K562 (cell line): ENCODE measurements at regions not wholly inside any gene's neighbourhood (a gene's known extent, or its start where the extent isn't known, plus 50 kb on each side); places are given as distances from the start of the nearest gene placed in this dataset.

Source experiments
- ATAC-seq: fragments of 200-7000 bp; cut with Tn5 transposase; 3 replicates; pipeline ENCODE4 v1.9.1; 2020; ENCODE audit warnings: moderate library complexity
- BruUV-seq: library from RNA; stranded (reverse); fragments of 400-500 nt; replicated peaks from 2 replicates; lab custom pipeline; 2021; lab: Mats Ljungman, UMichigan
- CTCF ChIA-PET: fragments of 300-600 bp; formaldehyde crosslinking; extraction: SDS; loops from one replicate; lab custom pipeline; 2021; ENCODE audit warnings: low intra/inter-chr PET ratio; lab: Yijun Ruan, JAX
- POLR2A ChIA-PET: fragments of 300-600, 350-650 bp; sonication (Branson Sonifier 250); formaldehyde crosslinking; extraction: SDS; loops from one replicate; lab custom pipeline; 2021; ENCODE audit warnings: antibody characterized with exemption, inconsistent platforms; lab: Yijun Ruan, JAX
- DNase-seq, 4 experiments: peaks; one replicate each; pipeline versions ENCODE4 v3.0.0 to v3.0.0-alpha.2; 2011 to 2018; ENCODE audit warnings: low spot score in 3 of 4, mixed read lengths in 3 of 4; ENCODE audit errors: extremely low read depth in 1 of 4
- FAIRE-seq: peaks from 2 replicates; lab custom pipeline; 2011; peaks lifted over from hg19 to GRCh38; lab: Jason Lieb, UNC
- H2AFZ ChIP-seq: 2 replicates; pipeline ENCODE4 v1.6.0; 2011; ENCODE audit warnings: low read depth, low read length, control low read depth, inconsistent platforms
- H3K27ac ChIP-seq: fragments of 200-600 bp; 3 replicates; pipeline ENCODE4 v1.8.0; 2011; ENCODE audit warnings: low read depth, mild to moderate bottlenecking, control low read depth, inconsistent platforms, low read length, moderate library complexity, mixed read lengths; ENCODE audit errors: extremely low read depth
- H3K27me3 ChIP-seq, 2 experiments: fragments of 300-600 bp in 1 of 2; 2 replicates in 1 of 2; 3 replicates in 1 of 2; pipeline versions ENCODE4 v1.6.0 to v1.8.0; 2011; ENCODE audit warnings: inconsistent platforms in 2 of 2, low read length in 2 of 2, mild to moderate bottlenecking in 1 of 2, mixed read lengths in 1 of 2, moderate library complexity in 1 of 2; ENCODE audit not compliant: control insufficient read depth in 2 of 2, insufficient read depth in 2 of 2
- H3K36me3 ChIP-seq: fragments of 300-600 bp; 3 replicates; pipeline ENCODE4 v1.8.0; 2011; ENCODE audit warnings: mild to moderate bottlenecking, low read length, inconsistent platforms; ENCODE audit not compliant: control insufficient read depth, insufficient read depth
- H3K4me1 ChIP-seq, 2 experiments: fragments of 200-600 bp in 1 of 2; replicated peaks in 1 of 2; 2 replicates in 1 of 2; 3 replicates in 1 of 2; pipeline versions ENCODE4 v1.5.1 to v1.8.0; 2011; ENCODE audit warnings: inconsistent platforms in 2 of 2, low read length in 2 of 2, mild to moderate bottlenecking in 1 of 2, mixed read lengths in 1 of 2, moderate library complexity in 1 of 2; ENCODE audit not compliant: control insufficient read depth in 2 of 2, insufficient read depth in 2 of 2
- H3K4me2 ChIP-seq: 2 replicates; pipeline ENCODE4 v1.6.1; 2011; ENCODE audit warnings: low read length, control low read depth, inconsistent platforms, mixed read lengths; ENCODE audit not compliant: insufficient read depth
- H3K4me3 ChIP-seq: fragments of 200-600 bp; sonication (generic), shearing (Covaris generic); 2 replicates; pipeline ENCODE4 v1.5.1; 2016; ENCODE audit warnings: control low read depth, inconsistent platforms
- H3K79me2 ChIP-seq: fragments of 200-600 bp; 3 replicates; pipeline ENCODE4 v1.8.0; 2011; ENCODE audit warnings: low read length, inconsistent platforms; ENCODE audit not compliant: control insufficient read depth, insufficient read depth
- H3K9ac ChIP-seq, 2 experiments: 2 replicates each; pipeline versions ENCODE4 v1.6.0 to v1.6.1; 2011; ENCODE audit warnings: low read depth in 2 of 2, low read length in 2 of 2, control low read depth in 1 of 2, inconsistent platforms in 1 of 2, mild to moderate bottlenecking in 1 of 2, mixed read lengths in 1 of 2; ENCODE audit not compliant: insufficient read depth in 1 of 2
- H3K9me1 ChIP-seq: one replicate; pipeline ENCODE4 v1.6.0; 2011; ENCODE audit warnings: inconsistent platforms, mild to moderate bottlenecking, low read length, moderate library complexity; ENCODE audit not compliant: control insufficient read depth, insufficient read depth
- H3K9me3 ChIP-seq: replicated peaks from 2 replicates; pipeline ENCODE4 v1.5.1; 2011; ENCODE audit warnings: low read depth, low read length, inconsistent platforms; ENCODE audit not compliant: control insufficient read depth, insufficient read depth
- H4K20me1 ChIP-seq: replicated peaks from 2 replicates; pipeline ENCODE4 v1.6.1; 2011; ENCODE audit warnings: low read length, inconsistent platforms, mixed read lengths; ENCODE audit not compliant: control insufficient read depth, insufficient read depth
- ARID2 ChIP-seq: fragments of 450-650 bp; IDR thresholded peaks from 2 replicates; pipeline ENCODE4 v1.6.1; 2017; ENCODE audit warnings: antibody characterized with exemption, mild to moderate bottlenecking
- BDP1 ChIP-seq: IDR thresholded peaks from 3 replicates; pipeline ENCODE4 v1.6.1; 2011; ENCODE audit not compliant: insufficient read length, insufficient read depth
- DPF2 ChIP-seq: fragments of 450-650 bp; IDR thresholded peaks from 2 replicates; pipeline ENCODE4 v1.6.1; 2016
- FOXA3 ChIP-seq, 2 experiments: fragments of 450-650 bp in 1 of 2; sonication (generic) in 1 of 2; formaldehyde crosslinking; IDR thresholded peaks in 1 of 2; conservative IDR thresholded peaks in 1 of 2; 2 replicates each; pipeline versions ENCODE4 v1.4.0 to v1.8.0; 2020 to 2022; ENCODE audit warnings: mild to moderate bottlenecking in 2 of 2, missing genetic modification reagents in 1 of 2
- GTF3C2 ChIP-seq: IDR thresholded peaks from 3 replicates; pipeline ENCODE4 v1.6.1; 2011; ENCODE audit warnings: borderline replicate concordance, mild to moderate bottlenecking, moderate library complexity; ENCODE audit not compliant: insufficient read length; ENCODE audit errors: extremely low read depth
- NFRKB ChIP-seq: fragments of 450-650 bp; IDR thresholded peaks from 2 replicates; pipeline ENCODE4 v1.6.1; 2016; ENCODE audit warnings: low read depth
- SOX6 ChIP-seq: fragments of 450-650 bp; IDR thresholded peaks from 2 replicates; pipeline ENCODE4 v1.6.1; 2014; ENCODE audit warnings: mild to moderate bottlenecking
- SRSF7 ChIP-seq: fragments of 200-400 bp; formaldehyde crosslinking; optimal IDR thresholded peaks from 2 replicates; pipeline ENCODE3; 2017; ENCODE audit warnings: mild to moderate bottlenecking, low read depth, low read length
- SUPT5H ChIP-seq: fragments of 450-650 bp; IDR thresholded peaks from 2 replicates; pipeline ENCODE4 v1.6.1; 2016
- XRCC4 ChIP-seq: IDR thresholded peaks from one replicate; pipeline ENCODE4 v1.6.1; 2011; ENCODE audit not compliant: insufficient read depth, insufficient read length; ENCODE audit errors: extremely low read depth
- ZC3H8 ChIP-seq: fragments of 450-650 bp; IDR thresholded peaks from 2 replicates; pipeline ENCODE4 v1.6.1; 2017
- ZNF12 ChIP-seq: sonication (generic); formaldehyde crosslinking; IDR thresholded peaks from 2 replicates; pipeline ENCODE4 v1.4.0; 2020; ENCODE audit warnings: mild to moderate bottlenecking, missing genetic modification reagents
- ZNF766 ChIP-seq: fragments of 200-800 bp; sonication (Bioruptor generic); conservative IDR thresholded peaks from 2 replicates; pipeline ENCODE4 v1.6.1; 2016; ENCODE audit warnings: missing genetic modification characterization, missing compliant biosample characterization
- ZNF780A ChIP-seq: fragments of 250-450 bp; sonication (Bioruptor Pico); IDR thresholded peaks from 2 replicates; pipeline ENCODE4 v1.5.0; 2021; ENCODE audit warnings: mild to moderate bottlenecking
- ZSCAN29 ChIP-seq: fragments of 450-650 bp; IDR thresholded peaks from 2 replicates; pipeline ENCODE4 v1.6.1; 2017
- WGBS: fragments of 100-300 bp; shearing (Covaris generic); methylation state at CpG from one replicate; pipeline ENCODE4 v1.1.6; 2016; ENCODE audit warnings: low coverage, mixed read lengths; ENCODE audit not compliant: insufficient coverage; ENCODE audit errors: missing lambda C conversion rate; 5-methylcytosine and 5-hydroxymethylcytosine counted together
- in situ Hi-C: fragments of 300-500 bp; cut with MboI; formaldehyde crosslinking; loops from 4 replicates; pipeline ENCODE4 v1.15.0; 2018; ENCODE audit warnings: inconsistent platforms, mixed read lengths
- intact Hi-C: fragments of 100-400 bp; cut with micrococcal nuclease; formaldehyde crosslinking; loops from 2 replicates; pipeline ENCODE4 v1.14.2; 2022

- Histone ChIP-seq H4K20me1 (no peaks in the 10 kb centered on the region), H3K4me1 (no peaks in the 10 kb centered on the region), H3K27me3 (no peaks in the 10 kb centered on the region; a peak in 1 of 5 replicates), H3K79me2 (no peaks in the 10 kb centered on the region), H3K27ac (no peak overlapping the region), H3K4me2 (no peak overlapping the region), H3K36me3 (no peaks in the 10 kb centered on the region), H2AFZ (no peak overlapping the region), H3K9ac (no peak overlapping the region), H3K4me3 (no peak overlapping the region), H3K9me3 (no peaks in the 10 kb centered on the region), H3K9me1 (no peaks in the 10 kb centered on the region)
- ChIA-PET POLR2A (interaction anchor here (0.5 to 1.0 kb wide), 2 partner anchors 12 to 57 kb away, joined by 3 to 4 read pairs; no protein-coding TSS in a partner anchor), CTCF (no interaction called here)
- in situ Hi-C loops: loop anchor here (5.0 to 10.0 kb wide), 2 partner anchors 210 to 787 kb away; no protein-coding TSS in a partner anchor
- TF ChIP-seq BDP1 (no peak), ZSCAN29 (no peak), ZNF12 (no peak), SUPT5H (no peak), ARID2 (no peak), NFRKB (no peak), DPF2 (no peak), GTF3C2 (no peak), FOXA3 (CRISPR knock-in tag; conservative IDR thresholded peaks at IDR 0.05 in 1 of 2, IDR thresholded peaks at IDR 0.05 in 1 of 2) (no peak), ZNF766 (no peak), ZNF780A (CRISPR knock-in tag) (no peak), ZC3H8 (no peak), XRCC4 (no peak), SOX6 (no peak), SRSF7 (no peak)
- intact Hi-C loops: loop anchor here (2.0 to 5.0 kb wide), 4 partner anchors 110 to 795 kb away; no protein-coding TSS in a partner anchor
- ATAC-seq: no peak
- no peak for DNase-seq
- FAIRE-seq: no peak
- 2% methylated on average over 3 of the region's 3 CpGs for WGBS
- BruUV-seq: no TSS peak
Observed at GRCh38 chr10:27447540-27447939, 56.6 kb upstream of the RAB18 start.
